ENCODE measurements at regions not wholly inside any gene's neighbourhood (a gene's known extent, or its start where the extent isn't known, plus 50 kb on each side); places are given as distances from the start of the nearest gene placed in this dataset.

DNA sequence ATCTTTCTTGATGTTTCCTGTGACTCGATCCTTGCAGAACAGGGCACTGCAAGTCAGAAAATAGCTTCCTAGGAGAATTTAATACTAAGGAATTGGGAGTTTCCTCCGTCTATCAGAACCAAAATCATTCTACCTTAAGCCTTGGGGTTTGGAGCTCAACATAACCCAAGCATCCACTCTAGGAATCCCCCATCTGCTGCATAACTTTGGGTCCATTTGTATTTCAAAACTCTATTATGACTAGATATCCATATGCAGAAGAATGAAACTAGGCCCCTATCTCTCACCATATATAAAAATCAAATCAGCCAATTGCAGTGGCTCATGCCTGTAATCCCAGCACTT is 61.7 kb upstream of the AKAP13 start:
- Histone ChIP-seq H3K27ac (ENCODE audit: insufficient read depth, low read length, poor library complexity, severe bottlenecking) (no peak overlapping the region), H3K4me1 (ENCODE audit: control insufficient read depth, insufficient read depth, low read length, poor library complexity, severe bottlenecking) (peaks cover 20% of the 10 kb centered on the region), H3K27me3 (replicated peaks; ENCODE audit: control insufficient read depth, insufficient read depth, low read length, poor library complexity, severe bottlenecking) (no peaks in the 10 kb centered on the region), H3K9me3 (ENCODE audit: control insufficient read depth, low read length) (no peaks in the 10 kb centered on the region), H3K36me3 (ENCODE audit: control insufficient read depth, insufficient read depth, low read length) (no peaks in the 10 kb centered on the region), H3K4me3 (ENCODE audit: insufficient read depth, low read depth, low read length, poor library complexity, severe bottlenecking) (no peak overlapping the region)
- DNase-seq, result no peak

DNA sequence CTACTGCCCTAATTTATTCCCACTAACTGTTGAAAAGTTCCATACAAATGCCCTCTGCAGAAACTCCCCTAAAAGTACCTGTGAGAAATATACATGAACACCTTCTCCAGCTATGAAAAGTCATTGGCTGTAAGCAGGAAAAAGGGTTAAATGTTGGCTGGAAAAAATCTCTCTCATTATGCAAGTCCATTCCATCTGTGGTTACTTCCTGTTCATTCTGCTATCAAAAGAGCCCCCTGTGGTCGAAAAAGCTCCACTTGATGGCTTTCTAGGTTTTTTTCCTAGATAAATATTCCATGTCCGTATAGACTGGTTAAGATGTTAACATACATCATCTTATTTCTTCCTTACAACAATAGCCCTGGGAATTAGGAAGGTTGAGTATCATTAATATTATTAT is 56.2 kb upstream of the AKAP13 start:
- no peak overlapping the region for H3K4me3 ChIP-seq (ENCODE audit: insufficient read depth, low read depth, low read length, poor library complexity, severe bottlenecking)
- H3K4me1 ChIP-seq (ENCODE audit: control insufficient read depth, insufficient read depth, low read length, poor library complexity, severe bottlenecking), result no peaks in the 10 kb centered on the region
- no peaks in the 10 kb centered on the region for H3K36me3 ChIP-seq (ENCODE audit: control insufficient read depth, insufficient read depth, low read length)
- H3K27me3 ChIP-seq (replicated peaks; ENCODE audit: control insufficient read depth, insufficient read depth, low read length, poor library complexity, severe bottlenecking), result no peaks in the 10 kb centered on the region
- no peaks in the 10 kb centered on the region for H3K9me3 ChIP-seq (ENCODE audit: control insufficient read depth, low read length)
- no peak overlapping the region for H3K27ac ChIP-seq (ENCODE audit: insufficient read depth, low read length, poor library complexity, severe bottlenecking)
- no peak for DNase-seq

DNA sequence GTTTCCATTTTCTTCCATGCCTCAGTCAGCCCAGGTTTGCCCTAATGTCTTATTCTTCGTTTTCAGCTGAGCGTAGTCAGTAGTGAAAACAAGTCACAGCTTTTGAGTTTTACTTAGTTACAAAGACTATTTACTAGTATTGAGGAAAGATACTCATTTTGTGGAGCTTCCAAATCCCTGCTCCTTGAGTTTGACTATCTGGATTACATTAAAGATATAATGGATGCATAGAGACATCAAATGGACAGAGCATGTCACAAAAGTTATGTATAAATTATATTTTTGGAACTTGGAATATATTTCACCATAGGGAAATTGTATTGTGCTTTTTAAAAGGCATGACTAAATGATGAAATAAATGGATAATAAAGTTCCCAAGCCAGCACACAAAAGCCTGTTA is 54.6 kb upstream of the AKAP13 start:
- Histone ChIP-seq H3K27me3 (replicated peaks; ENCODE audit: control insufficient read depth, insufficient read depth, low read length, poor library complexity, severe bottlenecking) (no peaks in the 10 kb centered on the region), H3K4me1 (ENCODE audit: control insufficient read depth, insufficient read depth, low read length, poor library complexity, severe bottlenecking) (peaks cover 13% of the 10 kb centered on the region), H3K36me3 (ENCODE audit: control insufficient read depth, insufficient read depth, low read length) (no peaks in the 10 kb centered on the region), H3K4me3 (ENCODE audit: insufficient read depth, low read depth, low read length, poor library complexity, severe bottlenecking) (no peak overlapping the region), H3K9me3 (ENCODE audit: control insufficient read depth, low read length) (no peaks in the 10 kb centered on the region), H3K27ac (ENCODE audit: insufficient read depth, low read length, poor library complexity, severe bottlenecking) (no peak overlapping the region)
- DNase-seq, result no peak

DNA sequence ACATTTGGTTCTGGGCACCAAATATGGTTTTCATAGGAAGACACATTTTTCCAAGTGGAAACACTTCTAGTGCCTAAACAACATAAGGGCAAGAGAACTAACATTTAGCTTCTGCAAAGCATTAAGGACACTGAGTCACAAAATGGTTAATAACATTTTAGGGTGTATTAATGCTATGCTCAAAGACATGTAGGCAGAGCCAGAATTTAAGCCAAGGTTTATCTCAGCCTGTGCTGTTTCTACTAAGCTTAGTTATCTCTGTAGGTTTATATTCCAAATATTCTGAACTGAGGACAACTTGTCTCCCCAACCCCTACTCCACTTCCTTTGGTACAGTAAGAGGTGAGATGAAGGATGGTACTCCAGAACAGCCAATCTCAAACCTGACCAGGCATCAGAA is 54.1 kb upstream of the AKAP13 start:
- Histone ChIP-seq H3K27ac (ENCODE audit: insufficient read depth, low read length, poor library complexity, severe bottlenecking) (no peak overlapping the region), H3K4me1 (ENCODE audit: control insufficient read depth, insufficient read depth, low read length, poor library complexity, severe bottlenecking) (peaks cover 17% of the 10 kb centered on the region), H3K4me3 (ENCODE audit: insufficient read depth, low read depth, low read length, poor library complexity, severe bottlenecking) (no peak overlapping the region), H3K27me3 (replicated peaks; ENCODE audit: control insufficient read depth, insufficient read depth, low read length, poor library complexity, severe bottlenecking) (no peaks in the 10 kb centered on the region), H3K9me3 (ENCODE audit: control insufficient read depth, low read length) (no peaks in the 10 kb centered on the region), H3K36me3 (ENCODE audit: control insufficient read depth, insufficient read depth, low read length) (no peaks in the 10 kb centered on the region)
- no peak for DNase-seq

DNA sequence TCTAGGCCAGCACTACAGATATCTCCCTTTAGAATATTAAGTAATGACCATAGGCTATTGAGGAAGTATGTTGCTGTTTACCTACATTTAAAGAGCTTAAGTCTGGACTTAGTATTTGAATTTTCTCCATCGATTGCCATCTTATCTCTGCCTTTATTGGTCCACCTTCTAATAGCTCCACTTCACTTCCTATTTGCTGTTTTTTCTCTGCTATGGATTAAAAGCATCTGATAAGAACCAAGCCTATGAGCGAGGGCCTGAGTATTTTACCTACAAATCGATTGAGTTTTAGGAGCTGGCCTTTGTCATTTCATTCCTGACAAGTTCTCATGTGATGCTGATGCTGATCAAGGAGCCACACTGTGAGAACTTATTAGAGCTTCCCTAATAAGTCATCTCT is 52.6 kb upstream of the AKAP13 start:
- H3K4me1 ChIP-seq (ENCODE audit: control insufficient read depth, insufficient read depth, low read length, poor library complexity, severe bottlenecking), result peaks cover 25% of the 10 kb centered on the region
- no peaks in the 10 kb centered on the region for H3K9me3 ChIP-seq (ENCODE audit: control insufficient read depth, low read length)
- no peak overlapping the region for H3K4me3 ChIP-seq (ENCODE audit: insufficient read depth, low read depth, low read length, poor library complexity, severe bottlenecking)
- no peaks in the 10 kb centered on the region for H3K27me3 ChIP-seq (replicated peaks; ENCODE audit: control insufficient read depth, insufficient read depth, low read length, poor library complexity, severe bottlenecking)
- H3K27ac ChIP-seq (ENCODE audit: insufficient read depth, low read length, poor library complexity, severe bottlenecking), result no peak overlapping the region
- DNase-seq, result no peak
- H3K36me3 ChIP-seq (ENCODE audit: control insufficient read depth, insufficient read depth, low read length), result no peaks in the 10 kb centered on the region

DNA sequence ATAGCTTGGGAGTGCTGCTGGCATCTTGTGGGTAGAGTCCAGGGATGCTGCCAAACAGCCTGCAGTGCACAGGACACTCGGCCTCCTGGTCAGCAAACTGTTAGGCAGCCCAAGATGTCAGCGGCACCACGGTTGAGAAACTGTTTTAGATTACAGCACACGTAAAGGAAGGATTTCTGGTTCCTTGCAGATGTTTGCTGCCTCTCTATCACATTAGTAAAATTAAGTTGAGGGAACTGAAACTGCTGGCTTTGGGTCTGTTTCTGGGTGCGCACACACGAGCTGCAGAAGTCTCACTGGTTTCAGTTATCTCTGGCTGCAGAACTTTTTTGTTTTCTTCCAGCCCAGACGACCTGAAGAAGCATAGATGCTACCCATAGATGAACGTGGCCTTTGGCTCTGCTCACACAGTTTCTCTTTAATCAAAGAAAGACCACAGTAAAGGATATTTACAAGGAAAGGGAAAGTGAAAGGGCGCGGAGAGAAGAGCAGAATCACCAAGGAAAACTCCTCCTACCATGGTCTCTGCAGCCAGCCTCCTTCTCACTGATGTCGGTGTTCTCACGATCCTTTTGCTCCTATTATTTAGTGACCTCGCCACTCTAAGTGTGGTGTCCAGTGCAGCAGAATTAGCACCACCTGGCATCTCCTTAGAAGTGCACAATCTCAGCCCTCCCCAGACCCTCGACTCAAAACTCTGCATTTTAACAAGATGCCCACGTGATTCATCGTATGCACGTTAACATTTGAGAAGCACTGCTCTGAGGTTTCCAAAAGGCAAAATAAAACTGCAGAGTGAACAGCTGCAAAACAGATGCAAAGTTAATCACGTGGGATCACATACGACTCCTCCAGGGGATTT is 50.6 kb upstream of the AKAP13 start:
- Histone ChIP-seq H3K4me3 (ENCODE audit: insufficient read depth, low read depth, low read length, poor library complexity, severe bottlenecking) (peak overlapping the region; percentile 64), H3K36me3 (ENCODE audit: control insufficient read depth, insufficient read depth, low read length) (no peaks in the 10 kb centered on the region), H3K27me3 (replicated peaks; ENCODE audit: control insufficient read depth, insufficient read depth, low read length, poor library complexity, severe bottlenecking) (no peaks in the 10 kb centered on the region), H3K27ac (ENCODE audit: insufficient read depth, low read length, poor library complexity, severe bottlenecking) (peak overlapping the region; percentile 58), H3K4me1 (ENCODE audit: control insufficient read depth, insufficient read depth, low read length, poor library complexity, severe bottlenecking) (peaks cover 25% of the 10 kb centered on the region), H3K9me3 (ENCODE audit: control insufficient read depth, low read length) (no peaks in the 10 kb centered on the region)
- DNase-seq, result no peak

Measured in effector memory CD4-positive, alpha-beta T cell (primary cell).